ENCODE measurements at regions not wholly inside any gene's neighbourhood (a gene's known extent, or its start where the extent isn't known, plus 50 kb on each side); places are given as distances from the start of the nearest gene placed in this dataset.

DNA sequence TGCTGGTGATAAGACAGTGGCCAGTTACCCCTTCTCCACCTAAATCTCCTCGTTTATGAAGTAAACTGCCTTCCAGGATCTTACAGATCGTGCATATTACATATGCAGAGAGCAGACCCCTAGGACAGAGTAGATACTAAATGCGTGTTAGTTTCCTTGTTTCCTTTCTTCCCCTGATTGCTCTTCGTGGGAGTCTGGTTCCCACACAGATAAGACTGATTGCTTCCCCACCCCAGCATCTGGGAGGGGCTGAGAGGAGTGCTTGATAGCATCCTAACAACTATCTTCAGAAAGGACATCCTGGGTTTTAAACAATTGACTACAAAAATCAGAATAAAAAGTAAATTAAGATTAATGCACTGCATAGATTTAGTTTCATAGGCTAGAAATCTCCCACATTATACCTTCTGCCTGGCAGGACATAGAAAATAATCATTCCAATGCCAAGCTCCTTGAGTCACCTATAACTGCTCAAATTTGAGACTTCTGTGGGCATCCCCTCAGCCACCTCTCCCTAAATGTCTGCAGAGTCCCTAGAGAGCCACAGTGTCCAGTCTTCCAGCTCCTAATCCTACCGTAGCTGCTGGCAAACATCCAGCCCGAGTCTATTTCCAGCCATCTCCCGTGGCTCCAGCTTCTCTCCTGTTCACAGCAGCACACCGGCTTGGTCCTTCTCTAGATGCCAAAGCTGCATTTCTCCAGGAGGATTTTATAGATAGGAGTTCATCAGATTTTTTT, 128.3 kb downstream of the LRRC30 start:
- DNase-seq: peak; percentile 13

DNA sequence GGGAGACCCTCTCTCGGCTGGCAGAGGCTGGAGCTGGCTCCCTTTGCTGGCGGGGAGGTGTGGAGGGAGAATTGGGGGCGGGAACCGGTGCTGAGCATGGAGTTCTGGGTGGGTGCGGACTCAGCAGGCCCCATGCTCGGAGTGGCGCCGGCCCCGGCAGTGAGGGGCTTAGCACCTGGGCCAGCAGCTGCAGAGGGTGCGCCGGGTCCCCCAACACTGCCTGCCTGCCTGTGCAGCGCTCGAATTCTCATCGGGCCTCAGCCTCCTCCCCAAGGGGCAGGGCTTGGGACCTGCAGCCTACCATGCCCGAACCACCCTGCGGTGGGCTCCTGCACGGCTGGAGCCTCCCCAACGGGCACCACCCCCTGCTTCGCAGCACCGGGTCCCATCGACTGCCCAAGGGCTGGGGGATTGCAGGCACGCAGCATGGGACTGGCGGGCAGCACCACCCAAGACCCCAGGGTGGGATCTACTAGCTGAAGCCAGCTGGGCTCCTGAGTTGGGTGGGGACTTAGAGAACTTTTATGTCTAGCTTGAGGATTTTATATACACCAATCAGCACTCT, 129.8 kb downstream of the LRRC30 start:
- DNase-seq: no peak

DNA sequence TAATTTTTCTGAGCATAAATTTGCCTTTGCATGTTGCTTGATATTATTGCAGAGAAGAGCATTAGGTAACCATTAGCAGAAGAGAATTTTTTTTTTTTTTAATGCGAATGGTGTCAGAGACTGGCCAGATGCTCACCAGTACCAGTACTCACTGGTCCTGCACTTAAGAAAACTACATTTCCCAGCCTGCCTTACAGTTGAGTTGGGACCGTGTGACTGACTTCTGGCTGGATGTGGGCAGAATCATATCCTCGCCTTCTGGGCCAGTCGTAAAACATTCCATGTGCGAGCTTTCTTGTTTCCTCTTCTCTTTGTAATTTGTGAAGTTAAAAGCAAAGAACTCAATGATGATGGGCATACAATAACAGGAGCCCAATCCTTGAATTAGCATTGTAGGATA, 132.4 kb downstream of the LRRC30 start:
- no peak for DNase-seq

DNA sequence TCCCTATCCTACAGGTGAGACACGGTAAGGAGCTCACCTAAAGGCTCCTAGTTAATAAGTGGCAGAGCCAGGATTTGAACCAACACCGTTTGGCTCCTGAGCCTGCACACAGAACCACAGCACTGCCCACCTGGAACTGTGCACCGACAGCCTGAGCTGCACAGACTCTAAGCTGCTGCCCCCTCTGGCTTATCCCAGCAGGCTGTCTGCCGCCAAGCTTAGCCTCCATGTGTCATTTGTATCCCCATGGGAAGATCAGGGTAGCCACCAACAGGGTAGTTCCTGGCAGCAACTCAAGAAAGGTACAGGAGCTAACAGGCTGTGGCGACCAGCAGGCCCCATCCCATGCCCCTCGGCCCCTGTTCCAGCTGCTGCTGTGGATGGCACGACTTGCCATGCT, 135.7 kb downstream of the LRRC30 start:
- DNase-seq: peak; percentile 87

DNA sequence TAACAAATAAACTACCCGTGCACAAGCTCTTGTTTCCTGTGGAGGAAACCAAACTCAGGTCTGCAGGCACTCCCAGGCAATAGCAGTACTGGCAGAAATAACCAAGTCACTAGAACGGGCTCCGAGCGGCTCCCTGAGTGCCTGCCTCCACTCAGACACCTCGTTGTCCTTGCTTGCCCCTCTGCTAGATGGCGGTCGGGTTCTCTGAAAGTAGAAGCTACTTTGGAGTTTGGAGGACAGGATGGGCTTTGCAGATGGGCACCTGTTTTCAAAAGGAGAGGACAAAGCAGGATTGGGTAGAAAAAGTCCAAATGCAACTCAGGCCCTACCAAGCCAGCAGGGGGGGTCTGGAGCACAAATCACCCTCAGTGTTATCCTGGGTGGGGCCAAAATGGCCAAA, 136.4 kb downstream of the LRRC30 start:
- no peak for DNase-seq

DNA sequence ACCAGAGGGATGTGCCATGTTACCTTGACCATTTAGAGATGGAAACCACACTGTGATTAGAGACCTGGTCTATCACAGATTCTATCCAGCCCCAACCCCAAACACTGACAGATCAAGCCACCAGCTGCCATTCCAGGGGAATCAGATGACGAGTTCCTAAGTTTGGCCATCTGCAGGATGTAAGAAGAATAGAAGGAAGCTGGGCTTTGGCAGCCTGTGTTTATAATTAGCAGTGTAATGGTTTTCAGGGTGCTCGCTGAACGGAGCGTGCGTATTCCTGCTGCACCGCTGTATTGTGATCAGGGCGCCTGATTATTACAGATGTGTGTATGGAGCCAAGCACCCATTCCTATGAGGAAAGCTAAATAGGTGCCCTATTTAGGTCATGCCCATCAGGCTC, 138.1 kb downstream of the LRRC30 start:
- DNase-seq: peak; percentile 60

DNA sequence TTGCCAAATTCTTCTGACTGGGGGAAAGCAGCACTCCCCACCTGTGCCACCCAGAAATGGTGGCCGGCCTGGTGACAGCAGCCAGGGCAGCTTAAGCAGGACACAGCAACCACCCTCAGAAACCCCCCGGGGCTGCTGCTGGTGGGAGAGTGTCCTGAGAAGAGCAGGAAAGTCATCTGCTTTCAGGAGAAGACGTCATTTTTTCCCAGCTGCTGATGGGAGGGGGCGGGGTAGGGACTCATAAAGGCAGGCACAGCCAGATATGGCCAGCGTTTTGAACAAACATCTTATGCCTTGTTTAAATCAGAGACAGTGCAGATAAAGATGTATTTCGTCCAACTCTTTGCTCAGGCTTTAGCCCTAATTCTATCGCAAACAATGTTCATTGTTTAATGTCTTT, 139.5 kb downstream of the LRRC30 start:
- DNase-seq: no peak

DNA sequence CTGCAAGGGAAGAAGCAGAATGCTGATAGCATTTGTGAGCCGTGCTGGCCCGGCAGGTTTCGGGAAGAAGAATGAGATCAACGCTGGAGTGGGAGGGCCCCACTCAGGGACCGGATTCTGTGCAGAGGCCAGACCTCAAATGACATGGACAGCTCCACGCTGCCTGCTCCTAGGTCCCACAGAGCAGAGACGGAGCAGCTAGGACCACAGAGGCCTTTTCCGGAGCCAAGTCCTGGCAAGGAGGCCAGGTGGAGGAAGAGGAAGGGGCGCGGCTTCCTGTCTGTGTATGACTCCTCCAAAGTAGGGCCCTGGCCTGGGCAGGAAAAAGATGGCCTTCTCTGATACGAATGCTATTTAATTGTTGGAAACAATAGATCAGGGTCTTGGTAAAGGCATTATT, 139.9 kb downstream of the LRRC30 start:
- DNase-seq: no peak

DNA sequence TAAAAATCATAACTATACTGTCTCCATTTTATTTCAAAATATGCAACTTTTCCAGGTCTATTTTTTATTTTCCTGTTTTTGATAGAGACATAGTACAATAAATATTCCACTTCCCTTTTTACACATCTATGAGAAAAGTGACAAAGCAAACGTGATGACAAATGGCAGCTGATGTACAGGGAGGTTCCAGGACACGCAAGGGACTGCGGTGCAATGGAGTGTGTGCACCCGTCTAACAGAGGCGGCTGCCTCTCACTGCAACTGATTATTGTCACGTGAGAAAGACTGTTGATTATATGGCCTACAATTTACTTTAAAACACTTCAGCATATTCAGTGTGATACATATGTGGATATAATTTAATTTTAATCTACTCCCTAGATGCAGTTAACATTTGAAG, 142.6 kb downstream of the LRRC30 start:
- no peak for DNase-seq

DNA sequence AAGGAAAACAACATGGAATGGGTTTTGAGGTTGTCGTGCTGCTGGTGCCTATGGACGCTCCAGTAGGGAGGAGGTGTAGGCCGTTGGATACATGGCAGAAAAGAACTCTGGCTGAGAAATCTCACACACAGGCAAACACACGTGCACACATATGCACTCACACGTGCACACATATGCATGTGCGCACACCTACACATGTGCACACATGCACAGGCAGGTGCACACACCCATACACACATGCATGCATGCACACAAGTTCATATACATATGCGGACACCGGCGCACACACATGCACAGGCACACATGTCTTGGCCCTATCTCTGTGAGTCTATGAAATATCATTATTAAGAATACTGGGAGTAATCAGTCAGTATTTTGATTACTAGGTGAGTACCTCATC, 150.4 kb downstream of the LRRC30 start:
- DNase-seq: no peak

DNA sequence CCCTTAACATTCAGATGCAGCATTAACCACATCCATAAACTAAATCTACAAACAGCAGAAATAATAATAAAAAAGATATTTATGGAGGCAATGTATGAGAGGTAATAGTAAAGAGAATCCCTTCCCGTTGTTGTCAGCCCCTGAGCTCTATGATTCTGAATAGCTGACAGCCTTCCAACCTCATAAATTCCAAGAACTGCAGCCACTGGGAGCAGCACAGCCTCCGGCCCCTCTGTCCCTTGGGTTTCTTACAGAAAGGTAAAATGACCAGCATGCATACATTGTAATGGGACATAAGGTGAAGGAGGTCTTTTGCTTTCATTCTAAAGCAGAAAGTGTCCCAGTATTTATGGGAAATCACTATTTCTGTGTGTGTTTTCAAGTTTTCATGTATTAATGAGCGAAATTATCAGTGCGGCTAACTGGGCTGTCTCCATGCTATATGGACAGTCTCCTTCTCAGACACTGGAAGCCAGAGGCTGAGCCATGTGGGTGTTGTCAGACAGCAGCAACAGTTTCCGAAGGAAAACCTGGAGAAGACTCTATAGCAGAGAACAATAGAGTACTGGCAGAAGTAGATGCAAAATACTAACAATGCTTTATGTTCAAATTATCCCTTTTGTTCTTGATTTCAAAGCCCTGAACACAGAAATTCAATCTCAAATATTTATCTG, 151.6 kb downstream of the LRRC30 start:
- DNase-seq: no peak

DNA sequence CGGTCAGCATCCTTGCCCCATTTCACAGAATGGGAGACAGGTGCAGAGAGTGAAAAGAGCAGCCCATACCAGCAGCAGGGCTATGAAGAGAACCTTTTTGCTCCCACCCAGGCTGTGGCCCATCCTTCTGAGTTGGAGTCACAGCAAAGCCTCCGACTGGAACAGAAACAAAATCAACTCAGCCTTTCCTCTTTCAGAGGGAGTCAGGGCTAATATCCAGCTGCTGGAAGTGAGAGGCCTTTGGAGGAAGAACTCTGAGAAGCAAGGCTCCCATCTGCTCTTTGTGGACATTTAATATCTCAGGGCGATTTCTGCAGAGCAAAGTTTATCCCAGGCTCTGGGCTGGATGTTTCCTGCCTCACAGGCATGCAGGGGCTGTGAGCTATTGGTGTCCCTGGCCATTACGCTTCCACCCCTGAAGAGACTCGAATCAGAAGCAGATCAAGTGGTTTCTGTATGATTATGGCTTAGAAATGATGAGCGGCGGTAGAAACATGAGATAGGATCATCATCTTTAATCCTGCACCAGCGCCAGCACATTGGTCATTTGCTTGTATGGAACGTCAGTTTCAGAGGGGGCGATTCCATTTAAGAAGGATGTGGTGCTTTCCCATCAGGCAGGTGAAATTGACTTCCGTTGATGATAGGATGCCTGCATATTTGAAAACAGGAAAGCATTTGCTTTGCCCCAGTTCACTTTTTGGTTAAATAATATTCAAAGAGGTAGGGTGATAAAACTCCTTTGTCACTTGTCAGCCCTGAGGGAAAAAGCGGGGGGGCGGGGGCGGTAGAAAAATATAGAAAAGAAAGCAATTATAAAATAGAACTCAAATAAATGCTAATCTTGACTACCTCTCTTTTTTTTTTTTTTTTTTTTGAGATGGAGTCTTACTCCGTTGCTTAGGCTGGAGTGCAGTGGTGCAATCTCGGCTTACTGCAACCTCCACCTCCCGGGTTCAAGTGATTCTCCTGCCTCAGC, 152.4 kb downstream of the LRRC30 start:
- DNase-seq: peak; percentile 20

DNA sequence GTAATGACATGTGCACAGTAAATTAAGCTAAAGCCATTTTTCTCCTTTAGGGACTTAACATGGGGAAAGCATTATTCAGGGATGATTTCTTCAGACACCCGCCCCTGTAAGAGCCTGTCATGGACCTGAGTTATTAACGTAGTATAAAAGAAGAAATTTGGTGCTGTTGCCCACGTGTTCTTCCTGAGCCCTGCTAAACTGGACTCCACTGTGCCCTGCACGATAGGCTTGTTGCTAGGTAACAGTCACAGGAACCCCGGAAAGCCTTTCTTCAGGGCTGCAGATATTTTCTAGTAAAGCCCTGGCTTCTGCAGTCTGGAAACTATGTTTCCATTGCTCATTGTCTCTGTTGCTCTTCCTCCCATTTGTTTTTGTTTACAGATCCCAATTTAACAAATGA, 157.9 kb downstream of the LRRC30 start:
- DNase-seq: no peak

DNA sequence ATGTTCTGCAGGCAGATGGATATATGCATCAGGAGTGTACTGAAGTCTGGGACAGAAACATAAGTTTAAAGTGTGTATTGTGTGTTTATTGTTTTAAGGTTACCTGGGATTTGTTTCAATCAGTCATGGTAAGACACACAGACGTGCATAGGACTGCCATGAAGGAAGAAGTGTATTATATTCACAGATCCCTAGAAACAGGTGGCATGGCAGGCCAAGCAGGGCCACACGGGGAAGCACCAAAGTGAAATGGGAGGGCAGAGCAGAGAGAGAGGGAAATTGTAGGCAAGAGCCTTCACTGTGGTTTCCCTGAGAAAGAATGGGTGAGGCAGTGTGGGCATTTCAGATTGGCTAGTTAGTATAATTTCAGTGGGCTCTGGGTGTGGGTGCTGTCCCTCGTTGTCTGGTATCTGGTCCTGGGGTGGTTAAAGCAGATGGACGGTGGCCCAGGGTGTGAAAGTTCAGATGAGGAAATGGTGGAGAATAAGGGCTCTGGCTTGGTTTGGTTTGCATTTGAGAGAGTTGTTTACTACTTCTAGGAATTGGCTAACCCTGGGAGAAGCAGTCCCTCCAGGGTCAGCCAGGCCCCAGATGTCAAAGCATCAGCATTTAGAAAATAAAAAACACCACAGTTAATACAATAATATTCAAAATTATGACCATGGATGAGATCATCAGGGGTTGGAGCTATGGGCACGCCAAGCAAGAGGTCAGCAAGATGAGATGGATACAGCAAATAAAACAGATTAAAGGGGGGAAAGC, 160.0 kb downstream of the LRRC30 start:
- no peak for DNase-seq

DNA sequence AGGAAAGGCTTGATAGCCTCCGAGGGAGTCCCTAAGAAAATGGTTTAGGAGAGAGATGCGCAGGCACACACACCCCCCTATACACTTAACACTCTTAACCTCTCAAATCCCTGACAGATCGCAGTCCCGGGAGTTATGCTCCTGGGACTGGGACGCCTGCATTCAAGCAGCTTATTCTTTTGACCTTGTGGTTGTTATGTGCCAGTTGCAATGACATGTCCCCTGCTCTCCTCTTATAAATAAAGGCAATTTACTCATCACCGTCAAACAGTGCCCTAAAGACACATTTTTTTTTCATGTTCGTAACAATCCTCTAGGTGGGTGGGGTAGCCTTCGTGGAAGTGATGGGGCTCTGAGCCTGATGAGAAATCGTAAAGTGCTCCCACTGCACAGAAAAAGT, 162.2 kb downstream of the LRRC30 start:
- peak; percentile 52 for DNase-seq

DNA sequence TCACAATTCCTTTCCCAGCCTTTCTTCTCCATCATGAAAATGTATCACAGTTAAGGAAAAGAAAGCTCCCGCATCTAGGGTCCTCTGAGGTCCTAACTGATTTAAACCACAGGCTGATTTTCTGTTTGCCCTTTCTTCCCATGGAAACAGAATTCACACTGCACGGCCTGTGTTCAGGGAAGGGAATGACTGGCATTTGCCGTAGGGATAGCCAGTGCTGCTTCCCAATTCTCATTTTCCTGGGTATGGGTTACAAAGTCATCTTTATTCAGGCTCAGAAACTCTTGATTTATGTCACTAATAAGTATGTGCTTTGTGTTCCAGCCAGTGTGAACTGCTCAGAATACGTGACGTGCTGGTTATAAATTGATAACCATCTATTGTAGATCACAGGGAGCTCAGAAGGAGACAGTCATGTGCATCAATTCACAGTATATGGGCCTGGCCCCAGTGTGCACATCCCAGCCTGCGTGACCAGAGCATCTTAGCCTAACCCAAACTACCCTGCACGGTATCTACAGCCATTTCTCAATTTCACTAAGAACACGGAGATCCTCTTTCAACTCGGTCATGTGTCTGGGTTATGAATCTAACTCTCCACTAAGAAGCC, 163.3 kb downstream of the LRRC30 start:
- DNase-seq: no peak

DNA sequence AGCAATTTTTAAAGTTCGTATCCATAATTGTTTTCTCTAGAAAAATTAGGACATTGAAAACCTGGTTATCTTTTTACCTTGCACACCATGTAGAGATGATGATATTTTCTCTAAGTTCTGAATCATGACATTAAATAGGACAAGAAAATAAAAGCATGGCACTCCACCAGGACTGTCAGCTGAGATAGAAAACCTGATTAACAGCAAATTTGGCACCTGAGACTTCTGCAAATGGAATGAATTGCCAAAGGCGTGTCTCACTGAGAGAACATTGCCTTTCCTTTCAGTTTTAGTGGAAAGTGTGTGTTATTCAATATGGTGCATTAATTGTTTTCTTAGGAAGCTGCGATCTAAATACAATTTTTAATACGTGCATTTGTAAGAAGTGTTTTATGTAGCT, 164.7 kb downstream of the LRRC30 start:
- no peak for DNase-seq

DNA sequence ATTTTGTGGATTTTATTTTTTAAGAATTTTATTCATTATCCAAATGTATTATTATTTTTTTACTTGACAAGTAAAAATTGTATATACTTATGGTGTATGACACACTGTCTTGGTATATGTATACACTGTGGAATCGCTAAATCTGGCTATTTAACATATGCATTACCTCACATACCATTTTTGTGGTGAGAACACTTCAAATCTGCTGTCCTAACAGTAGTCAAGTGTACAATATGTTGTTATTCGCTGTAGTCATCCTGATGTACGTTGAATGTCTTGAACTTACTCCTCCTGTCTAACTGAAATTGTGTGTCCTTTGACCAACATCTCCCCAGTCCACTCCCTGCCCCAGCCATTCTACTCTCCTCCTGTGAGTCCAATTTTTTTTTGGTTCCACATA, 153.2 kb upstream of the PTPRM start:
- no peak for DNase-seq

DNA sequence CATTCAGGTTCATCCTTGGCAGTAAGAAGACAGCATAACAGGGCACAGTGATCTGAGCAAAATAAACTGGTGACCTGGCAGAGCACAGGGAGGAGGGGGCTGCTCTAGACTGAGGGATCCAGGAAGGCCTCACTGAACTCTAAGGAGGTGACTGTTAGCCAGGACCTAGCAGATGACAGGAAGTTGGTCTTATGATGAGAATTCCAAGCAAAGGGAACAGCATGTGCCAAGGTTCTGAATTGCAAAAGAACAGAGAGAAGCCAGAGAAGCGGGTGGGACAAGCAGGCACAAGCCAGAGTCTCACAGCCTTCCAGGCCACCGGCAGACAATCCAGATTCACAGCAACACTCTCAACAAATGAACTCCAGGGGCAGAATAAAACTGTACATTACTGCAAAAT, 152.7 kb upstream of the PTPRM start:
- DNase-seq: no peak

DNA sequence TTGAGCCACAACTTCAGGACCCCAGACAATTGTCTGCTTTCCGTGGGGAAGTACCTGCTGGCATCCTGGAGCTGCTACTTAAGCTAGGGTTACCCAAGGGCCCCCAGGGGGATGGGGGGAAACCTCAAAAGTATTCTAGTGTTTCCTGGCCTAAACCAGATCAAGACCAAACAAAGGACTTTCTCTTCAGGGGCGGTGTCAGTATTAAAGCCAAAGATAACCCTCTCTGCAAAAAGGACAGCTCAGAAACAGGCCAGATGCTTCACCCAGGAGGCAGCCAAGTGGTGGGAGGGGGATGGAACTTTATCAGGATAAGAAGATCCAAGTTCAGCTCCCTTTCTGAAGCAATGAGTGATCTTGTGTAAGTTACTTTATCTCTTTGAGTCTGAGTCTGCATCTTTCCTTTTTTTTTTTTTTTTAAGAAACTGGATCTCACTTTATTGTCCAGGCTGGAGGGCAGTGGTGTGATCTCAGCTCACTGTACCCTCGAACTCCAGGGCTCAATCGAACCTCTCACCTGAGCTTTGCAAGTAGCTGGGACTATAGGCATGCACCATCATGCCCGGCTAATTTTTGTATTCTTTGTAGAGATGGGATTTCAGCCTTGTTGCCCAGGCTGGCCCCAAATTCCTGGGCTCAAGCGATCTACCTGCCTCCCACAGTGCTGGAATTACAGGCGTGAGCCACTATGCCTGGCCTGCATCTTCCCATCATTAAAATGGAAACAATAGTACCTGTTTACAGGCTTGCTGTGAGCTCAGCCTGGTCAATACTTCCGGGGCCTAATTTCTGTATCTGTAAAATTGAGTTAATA, 151.8 kb upstream of the PTPRM start:
- peak; percentile 68 for DNase-seq

DNA sequence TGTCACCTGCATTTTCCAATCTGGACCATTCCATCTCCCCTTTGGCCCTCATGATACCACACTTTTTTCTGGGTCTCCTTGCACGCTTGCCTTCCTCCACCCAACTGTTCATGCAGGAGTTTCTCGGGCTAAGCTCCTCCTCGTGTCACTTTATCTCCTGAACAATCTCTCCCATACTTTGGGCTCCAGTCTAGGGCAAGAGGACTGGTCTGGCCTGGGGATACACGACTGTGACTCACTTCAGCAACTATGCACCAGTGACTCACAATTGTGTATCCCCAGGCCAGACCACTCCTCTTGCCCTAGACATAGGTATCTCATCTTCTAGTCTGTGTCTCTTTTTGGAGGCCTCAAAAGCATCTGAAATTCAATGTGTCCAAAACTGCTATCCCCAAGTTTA, 149.4 kb upstream of the PTPRM start:
- DNase-seq: no peak
